ENCODE measurements at regions not wholly inside any gene's neighbourhood (a gene's known extent, or its start where the extent isn't known, plus 50 kb on each side); places are given as distances from the start of the nearest gene placed in this dataset.

GRCh38 chr4:159042868-159043267, 60.0 kb upstream of the RAPGEF2 start:
- H3K27ac ChIP-seq (ENCODE audit: insufficient read depth, low read length): no peak overlapping the region
- H3K4me2 ChIP-seq (ENCODE audit: extremely low read depth, insufficient read depth, low read length): no peak overlapping the region
- DNase-seq (ENCODE audit: low read depth in 2 of 2): no peak
- no peak for TF ChIP-seq EZH2 (IDR thresholded peaks at IDR 0.05; ENCODE audit: low read length, missing control alignments)
- TF ChIP-seq, protein P1, sequence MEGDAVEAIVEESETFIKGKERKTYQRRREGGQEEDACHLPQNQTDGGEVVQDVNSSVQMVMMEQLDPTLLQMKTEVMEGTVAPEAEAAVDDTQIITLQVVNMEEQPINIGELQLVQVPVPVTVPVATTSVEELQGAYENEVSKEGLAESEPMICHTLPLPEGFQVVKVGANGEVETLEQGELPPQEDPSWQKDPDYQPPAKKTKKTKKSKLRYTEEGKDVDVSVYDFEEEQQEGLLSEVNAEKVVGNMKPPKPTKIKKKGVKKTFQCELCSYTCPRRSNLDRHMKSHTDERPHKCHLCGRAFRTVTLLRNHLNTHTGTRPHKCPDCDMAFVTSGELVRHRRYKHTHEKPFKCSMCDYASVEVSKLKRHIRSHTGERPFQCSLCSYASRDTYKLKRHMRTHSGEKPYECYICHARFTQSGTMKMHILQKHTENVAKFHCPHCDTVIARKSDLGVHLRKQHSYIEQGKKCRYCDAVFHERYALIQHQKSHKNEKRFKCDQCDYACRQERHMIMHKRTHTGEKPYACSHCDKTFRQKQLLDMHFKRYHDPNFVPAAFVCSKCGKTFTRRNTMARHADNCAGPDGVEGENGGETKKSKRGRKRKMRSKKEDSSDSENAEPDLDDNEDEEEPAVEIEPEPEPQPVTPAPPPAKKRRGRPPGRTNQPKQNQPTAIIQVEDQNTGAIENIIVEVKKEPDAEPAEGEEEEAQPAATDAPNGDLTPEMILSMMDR (conservative IDR thresholded peaks at IDR 0.05 in 1 of 2, IDR thresholded peaks at IDR 0.05 in 1 of 2; ENCODE audit: low read depth in 1 of 2, low read length in 2 of 2): no peak
- no peak overlapping the region for H2AFZ ChIP-seq (ENCODE audit: low read length)
- no peaks in the 10 kb centered on the region for H3K4me1 ChIP-seq (ENCODE audit: control insufficient read depth, extremely low read depth, insufficient read depth, low read length)
- no peaks in the 10 kb centered on the region for H3K36me3 ChIP-seq (ENCODE audit: control insufficient read depth, insufficient read depth, low read length)
- no peak overlapping the region for H3K4me3 ChIP-seq (replicated peaks in 1 of 4; ENCODE audit: control extremely low read depth in 1 of 4, insufficient read depth in 1 of 4, low read depth in 3 of 4, low read length in 4 of 4)
- H3K9me3 ChIP-seq (ENCODE audit: control insufficient read depth, insufficient read depth, low read depth, low read length): no peaks in the 10 kb centered on the region
- no peaks in the 10 kb centered on the region for H3K79me2 ChIP-seq (ENCODE audit: control insufficient read depth, insufficient read depth, low read length)
- H3K27me3 ChIP-seq (ENCODE audit: control insufficient read depth, insufficient read depth, low read length): no peaks in the 10 kb centered on the region
- H4K20me1 ChIP-seq (ENCODE audit: control insufficient read depth, extremely low read depth, insufficient read depth, low read length): no peaks in the 10 kb centered on the region
- H3K9ac ChIP-seq (ENCODE audit: insufficient read depth, low read length): no peak overlapping the region

GRCh38 chr4:159043861-159044260, 59.0 kb upstream of the RAPGEF2 start:
- peaks cover 3% of the 10 kb centered on the region for H3K4me1 ChIP-seq (ENCODE audit: control insufficient read depth, extremely low read depth, insufficient read depth, low read length)
- no peak overlapping the region for H3K27ac ChIP-seq (ENCODE audit: insufficient read depth, low read length)
- H4K20me1 ChIP-seq (ENCODE audit: control insufficient read depth, extremely low read depth, insufficient read depth, low read length): no peaks in the 10 kb centered on the region
- H3K4me3 ChIP-seq (replicated peaks in 1 of 4; ENCODE audit: control extremely low read depth in 1 of 4, insufficient read depth in 1 of 4, low read depth in 3 of 4, low read length in 4 of 4): no peak overlapping the region
- H3K9me3 ChIP-seq (ENCODE audit: control insufficient read depth, insufficient read depth, low read depth, low read length): no peaks in the 10 kb centered on the region
- no peaks in the 10 kb centered on the region for H3K79me2 ChIP-seq (ENCODE audit: control insufficient read depth, insufficient read depth, low read length)
- H3K4me2 ChIP-seq (ENCODE audit: extremely low read depth, insufficient read depth, low read length): no peak overlapping the region
- no peak overlapping the region for H2AFZ ChIP-seq (ENCODE audit: low read length)
- DNase-seq (ENCODE audit: low read depth in 2 of 2): no peak
- H3K27me3 ChIP-seq (ENCODE audit: control insufficient read depth, insufficient read depth, low read length): no peaks in the 10 kb centered on the region
- H3K36me3 ChIP-seq (ENCODE audit: control insufficient read depth, insufficient read depth, low read length): no peaks in the 10 kb centered on the region
- H3K9ac ChIP-seq (ENCODE audit: insufficient read depth, low read length): no peak overlapping the region
- TF ChIP-seq, protein P1 (conservative IDR thresholded peaks at IDR 0.05 in 1 of 2, IDR thresholded peaks at IDR 0.05 in 1 of 2; ENCODE audit: low read depth in 1 of 2, low read length in 2 of 2): no peak
- TF ChIP-seq EZH2 (IDR thresholded peaks at IDR 0.05; ENCODE audit: low read length, missing control alignments): no peak

GRCh38 chr4:159045321-159045720, 57.6 kb upstream of the RAPGEF2 start:
- Histone ChIP-seq H3K4me2 (ENCODE audit: extremely low read depth, insufficient read depth, low read length) (no peak overlapping the region), H4K20me1 (ENCODE audit: control insufficient read depth, extremely low read depth, insufficient read depth, low read length) (no peaks in the 10 kb centered on the region), H3K27ac (ENCODE audit: insufficient read depth, low read length) (no peak overlapping the region), H3K9ac (ENCODE audit: insufficient read depth, low read length) (no peak overlapping the region), H3K79me2 (ENCODE audit: control insufficient read depth, insufficient read depth, low read length) (no peaks in the 10 kb centered on the region), H3K27me3 (ENCODE audit: control insufficient read depth, insufficient read depth, low read length) (no peaks in the 10 kb centered on the region), H3K4me3 (replicated peaks in 1 of 4; ENCODE audit: control extremely low read depth in 1 of 4, insufficient read depth in 1 of 4, low read depth in 3 of 4, low read length in 4 of 4) (no peak overlapping the region), H3K9me3 (ENCODE audit: control insufficient read depth, insufficient read depth, low read depth, low read length) (no peaks in the 10 kb centered on the region), H3K36me3 (ENCODE audit: control insufficient read depth, insufficient read depth, low read length) (no peaks in the 10 kb centered on the region), H3K4me1 (ENCODE audit: control insufficient read depth, extremely low read depth, insufficient read depth, low read length) (peaks cover 3% of the 10 kb centered on the region), H2AFZ (ENCODE audit: low read length) (no peak overlapping the region)
- DNase-seq (ENCODE audit: low read depth in 2 of 2): no peak
- no peak for TF ChIP-seq EZH2 (IDR thresholded peaks at IDR 0.05; ENCODE audit: low read length, missing control alignments)
- TF ChIP-seq, protein P1 (conservative IDR thresholded peaks at IDR 0.05 in 1 of 2, IDR thresholded peaks at IDR 0.05 in 1 of 2; ENCODE audit: low read depth in 1 of 2, low read length in 2 of 2): no peak
